B cell (primary cell): ENCODE measurements at regions not wholly inside any gene's neighbourhood (a gene's known extent, or its start where the extent isn't known, plus 50 kb on each side); places are given as distances from the start of the nearest gene placed in this dataset.

Experiments
- CTCF ChIP-seq: fragments of 200-600 bp; IDR thresholded peaks from one replicate; pipeline ENCODE4 v1.8.0; 2022; ENCODE audit warnings: antibody characterized with exemption, mild to moderate bottlenecking
- EZH2 ChIP-seq: IDR thresholded peaks from 2 replicates; pipeline ENCODE4 v1.6.1; 2012; ENCODE audit warnings: borderline replicate concordance, low read depth, mild to moderate bottlenecking, moderate library complexity, low read length; ENCODE audit not compliant: insufficient read depth, poor library complexity, severe bottlenecking

GRCh38 chr5:96316017-96316416 lies 117.0 kb downstream of the PCSK1 start:
- TF ChIP-seq EZH2 (no peak), CTCF (no peak)
